ENCODE measurements at regions not wholly inside any gene's neighbourhood (a gene's known extent, or its start where the extent isn't known, plus 50 kb on each side); places are given as distances from the start of the nearest gene placed in this dataset.
"Not testable (repeated sequence)": the region's sequence is repeated elsewhere in the genome, so short reads cannot be mapped to it uniquely, and the experiment has no call there.

DNA sequence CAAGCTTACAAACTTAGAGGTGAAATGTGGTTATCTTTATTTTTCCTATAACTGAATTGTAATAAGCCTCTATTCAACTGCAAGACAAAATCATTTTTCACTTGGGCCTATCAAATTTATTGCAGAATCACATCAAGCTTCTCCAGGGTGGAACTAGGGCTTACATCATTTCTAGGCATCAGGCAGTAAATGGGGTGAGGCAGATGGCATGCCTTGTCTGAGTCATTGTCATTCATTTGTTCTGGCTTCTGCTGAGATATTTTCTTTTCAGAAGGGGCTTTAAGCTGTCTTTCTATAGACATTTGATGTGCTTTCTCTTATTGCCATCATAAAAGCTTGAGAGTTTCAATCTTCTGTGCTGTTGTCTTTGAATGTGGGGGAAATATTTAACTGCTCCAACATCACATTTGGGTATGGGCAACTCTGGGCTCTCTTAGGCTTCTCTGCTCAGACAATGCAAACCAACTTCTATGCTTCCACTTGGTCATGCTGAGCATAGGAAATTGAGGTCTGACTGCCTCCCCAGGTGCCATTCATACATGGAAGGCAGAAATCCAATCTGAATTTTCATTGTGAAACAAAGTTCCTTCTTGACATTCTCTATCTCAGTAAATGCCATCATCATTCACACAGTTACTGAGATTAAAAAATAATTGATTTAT lies 225.8 kb upstream of the GIMD1 start:
- DNase-seq (ENCODE audit: low read depth): no peak

DNA sequence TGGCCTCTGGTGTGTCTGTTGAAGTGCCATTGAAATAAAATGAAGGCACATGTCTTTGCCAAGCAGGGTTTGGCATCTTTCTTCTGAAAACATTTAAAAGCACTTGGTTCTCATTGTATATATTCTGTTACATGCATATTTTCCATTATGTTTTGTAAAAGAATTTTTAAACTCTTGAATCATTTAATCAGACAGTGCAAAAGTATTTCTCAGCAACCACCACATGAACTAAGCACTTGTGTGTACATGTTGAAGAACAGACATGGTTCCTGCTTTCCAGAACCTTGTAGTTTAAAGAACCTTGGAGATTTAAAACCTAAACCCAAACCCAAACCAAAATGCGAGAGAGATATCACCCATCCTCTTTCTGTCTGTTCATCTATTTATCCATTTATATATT lies 220.3 kb upstream of the GIMD1 start:
- DNase-seq (ENCODE audit: low read depth): no peak

- DNase-seq (ENCODE audit: low read depth): no peak
These were observed 219.0 kb upstream of the GIMD1 start for GRCh38 chr4:106587558-106587957.

- no peak for DNase-seq (ENCODE audit: low read depth)
These were observed 217.4 kb upstream of the GIMD1 start for GRCh38 chr4:106585915-106586349.

DNA sequence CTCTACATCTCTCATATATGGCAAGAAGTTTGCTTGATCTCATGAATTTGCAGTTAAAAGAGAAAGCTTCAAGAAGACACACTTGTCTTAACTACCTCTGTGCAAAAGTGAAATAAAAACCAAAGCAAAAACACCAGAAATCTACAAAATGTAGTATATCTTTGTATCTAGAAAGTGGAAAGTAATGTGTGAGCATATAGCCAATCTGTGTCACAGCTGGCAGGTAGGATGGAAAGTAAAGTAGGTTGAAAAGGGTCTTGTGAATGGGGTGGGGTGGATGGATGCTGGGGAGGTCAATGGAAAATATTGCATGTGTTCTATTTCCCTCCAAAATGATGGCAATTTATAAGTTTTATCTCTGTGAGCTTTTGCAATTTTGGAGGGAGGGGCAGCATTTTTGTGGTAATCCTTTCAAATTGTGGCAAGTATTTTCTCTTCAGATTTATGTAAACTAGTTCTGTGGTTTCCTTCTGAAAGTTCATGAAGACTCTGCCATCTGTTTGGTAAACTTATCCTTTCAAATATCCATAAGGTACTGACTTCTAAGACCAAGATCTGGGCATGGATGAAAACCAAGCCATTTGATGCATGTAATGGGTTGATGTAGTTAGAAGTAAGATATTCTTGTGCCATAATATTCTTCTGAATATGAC lies 215.9 kb upstream of the GIMD1 start:
- no peak for DNase-seq (ENCODE audit: low read depth)

GRCh38 chr4:106583567-106583966 lies 215.0 kb upstream of the GIMD1 start:
- no peak for DNase-seq (ENCODE audit: low read depth)

- DNase-seq (ENCODE audit: low read depth): no peak
These were observed 214.5 kb upstream of the GIMD1 start for GRCh38 chr4:106583108-106583507.

- no peak for DNase-seq (ENCODE audit: low read depth)
These were observed 213.5 kb upstream of the GIMD1 start for GRCh38 chr4:106582103-106582502.

- no peak for DNase-seq (ENCODE audit: low read depth)
These were observed 210.7 kb upstream of the GIMD1 start for GRCh38 chr4:106579236-106579635.

GRCh38 chr4:106569146-106570031 lies 200.8 kb upstream of the GIMD1 start:
- DNase-seq (ENCODE audit: low read depth): no peak

DNA sequence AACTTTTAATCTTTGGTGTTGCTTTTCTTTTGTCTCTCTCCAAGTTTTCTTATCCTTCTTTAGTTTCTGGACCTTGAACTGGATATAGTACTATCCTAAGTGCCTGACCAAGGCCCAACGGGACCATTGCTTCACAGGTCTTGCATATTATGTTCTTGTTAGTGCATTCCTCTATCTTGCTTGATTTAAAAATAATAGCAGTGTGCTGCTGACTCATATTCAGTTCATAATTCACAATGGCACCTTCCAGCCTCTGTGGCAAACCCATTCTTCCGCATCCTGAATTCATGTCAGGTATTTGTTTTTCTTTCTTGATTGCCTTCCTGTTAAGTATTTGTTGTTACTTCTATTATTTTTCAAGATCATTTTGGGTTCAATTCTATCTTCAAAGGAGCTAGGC lies 197.1 kb upstream of the GIMD1 start:
- DNase-seq (ENCODE audit: low read depth): no peak

GRCh38 chr4:106563637-106564036 lies 195.1 kb upstream of the GIMD1 start:
- DNase-seq (ENCODE audit: low read depth): not testable (repeated sequence)

GRCh38 chr4:106551724-106552123 lies 183.1 kb upstream of the GIMD1 start:
- no peak for DNase-seq (ENCODE audit: low read depth)

DNA sequence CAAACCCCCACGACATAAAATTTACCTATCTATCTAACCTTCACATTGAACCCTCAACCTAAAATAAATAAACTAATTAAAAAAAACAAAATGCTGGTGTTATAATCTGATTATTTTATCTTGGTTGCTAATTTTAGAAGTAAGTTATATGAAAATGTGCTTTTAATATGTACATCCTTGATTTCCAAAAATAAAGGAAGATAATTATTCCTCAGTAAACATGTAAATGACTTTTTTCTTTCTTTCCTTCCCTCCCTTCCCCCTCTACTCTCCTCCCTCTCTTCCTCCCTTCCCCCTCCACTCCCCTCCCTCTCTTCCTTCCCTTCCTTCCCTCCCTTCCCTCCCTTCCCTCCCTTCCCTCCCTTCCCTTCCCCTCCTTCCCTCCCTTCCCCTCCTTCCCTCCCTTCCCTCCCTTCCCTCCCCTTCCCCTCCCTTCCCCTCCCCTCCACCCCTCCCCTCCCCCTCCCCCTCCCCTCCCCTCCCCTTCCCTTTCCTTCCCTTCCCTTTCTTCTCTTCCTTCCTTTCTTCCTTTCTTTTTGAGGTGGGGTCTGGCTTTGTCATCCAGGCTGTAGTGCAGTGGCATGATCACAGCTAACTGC lies 180.0 kb upstream of the GIMD1 start:
- no peak for DNase-seq (ENCODE audit: low read depth)

- no peak for DNase-seq (ENCODE audit: low read depth)
These were observed 177.8 kb upstream of the GIMD1 start for GRCh38 chr4:106546370-106546769.

- DNase-seq (ENCODE audit: low read depth): not testable (repeated sequence)
These were observed 174.0 kb upstream of the GIMD1 start for GRCh38 chr4:106542609-106543008.

DNA sequence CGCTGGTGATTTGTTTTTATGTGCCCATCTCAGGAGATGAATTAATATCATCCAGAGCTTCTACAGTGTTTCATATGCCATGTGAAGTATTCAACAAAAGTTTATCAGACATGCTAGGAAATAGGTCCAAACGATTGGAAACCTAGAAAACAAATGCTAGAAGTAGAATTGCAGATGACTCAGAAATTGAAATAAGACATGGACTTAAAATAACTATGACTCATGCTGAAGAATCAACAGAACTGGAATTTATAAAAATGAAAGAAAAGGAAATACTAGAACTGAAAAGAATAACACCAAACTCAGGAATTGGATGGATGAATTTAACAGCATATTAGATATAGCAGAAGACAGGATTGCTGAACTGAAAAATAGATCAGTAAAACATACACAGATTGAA lies 172.7 kb upstream of the GIMD1 start:
- no peak for DNase-seq (ENCODE audit: low read depth)

- DNase-seq (ENCODE audit: low read depth): no peak
These were observed 162.2 kb upstream of the GIMD1 start for GRCh38 chr4:106530821-106531220.

GRCh38 chr4:106530024-106530361 lies 161.4 kb upstream of the GIMD1 start:
- no peak for DNase-seq (ENCODE audit: low read depth)

- no peak for DNase-seq (ENCODE audit: low read depth)
These were observed 160.9 kb upstream of the GIMD1 start for GRCh38 chr4:106529348-106530023.

DNA sequence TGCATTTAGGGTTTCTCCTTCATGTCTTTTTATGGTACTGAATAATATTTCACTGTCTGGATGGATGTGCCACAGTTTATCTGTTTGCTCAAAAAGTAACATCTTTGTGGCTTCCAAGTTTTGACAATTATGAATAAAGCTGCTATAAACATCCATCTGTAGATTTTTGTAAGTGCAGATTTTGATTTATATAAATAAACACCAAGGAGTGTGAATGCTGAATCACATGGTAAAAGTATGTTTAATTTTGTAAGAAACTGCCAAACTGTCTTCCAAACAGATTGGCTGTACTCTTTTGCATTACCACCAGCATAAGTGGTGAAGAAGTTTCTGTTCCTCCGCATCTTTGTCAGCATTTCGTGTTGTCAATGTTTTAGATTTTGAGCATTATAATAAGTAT lies 158.7 kb upstream of the GIMD1 start:
- DNase-seq (ENCODE audit: low read depth): no peak

DNA sequence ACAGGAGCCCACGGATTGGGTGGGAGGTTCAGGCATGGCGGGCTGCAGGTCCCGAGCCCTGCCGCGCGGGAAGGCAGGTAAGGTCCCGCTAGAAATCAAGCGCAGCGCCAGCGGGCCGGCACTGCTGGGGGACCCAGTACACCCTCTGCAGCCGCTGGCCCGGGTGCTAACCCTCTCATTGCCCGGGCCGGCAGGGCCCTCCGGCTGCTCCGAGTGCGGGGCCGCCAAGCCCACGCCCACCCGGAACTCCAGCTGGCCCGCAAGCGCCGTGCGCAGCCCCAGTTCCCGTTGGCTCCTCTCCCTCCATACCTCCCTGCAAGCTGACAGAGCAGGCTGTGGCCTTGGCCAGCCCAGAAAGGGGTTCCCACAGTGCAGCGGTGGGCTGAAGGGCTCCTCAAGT lies 156.8 kb upstream of the GIMD1 start:
- DNase-seq (ENCODE audit: low read depth): not testable (repeated sequence)

All from activated T-cell treated with anti-CD3 and anti-CD28 coated beads for 48 hours (primary cell).